Activated naive CD8-positive, alpha-beta T cell treated with anti-CD3 and anti-CD28 coated beads, Interleukin-2, amount 50 U/mL, for 16 hours (primary cell): ENCODE measurements at regions not wholly inside any gene's neighbourhood (a gene's known extent, or its start where the extent isn't known, plus 50 kb on each side); places are given as distances from the start of the nearest gene placed in this dataset.

Experiments used
- DNase-seq: peaks from one replicate; pipeline ENCODE4 v3.0.0-alpha.2; 2020; ENCODE audit warnings: low read depth, low spot score

DNA sequence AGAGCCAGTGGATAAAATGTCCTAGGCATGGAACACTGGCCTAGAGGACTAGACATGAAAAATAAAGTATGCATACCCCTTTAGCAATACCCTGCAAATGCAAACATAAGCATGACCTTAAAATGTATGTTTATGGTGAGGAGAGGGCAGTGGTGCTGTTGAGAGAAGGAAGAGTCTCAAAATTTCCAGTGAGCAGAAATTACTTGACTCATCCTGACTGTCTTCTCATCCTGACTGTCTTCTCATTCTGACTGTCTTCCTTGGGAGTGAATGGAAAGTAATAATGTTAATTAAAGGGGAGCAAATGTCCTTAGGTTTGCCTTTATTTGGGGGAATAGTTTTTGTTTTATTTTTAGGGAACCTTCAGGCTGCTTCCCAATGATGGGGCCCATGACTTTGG, 121.5 kb upstream of the GALNT15 start:
- DNase-seq, result no peak

DNA sequence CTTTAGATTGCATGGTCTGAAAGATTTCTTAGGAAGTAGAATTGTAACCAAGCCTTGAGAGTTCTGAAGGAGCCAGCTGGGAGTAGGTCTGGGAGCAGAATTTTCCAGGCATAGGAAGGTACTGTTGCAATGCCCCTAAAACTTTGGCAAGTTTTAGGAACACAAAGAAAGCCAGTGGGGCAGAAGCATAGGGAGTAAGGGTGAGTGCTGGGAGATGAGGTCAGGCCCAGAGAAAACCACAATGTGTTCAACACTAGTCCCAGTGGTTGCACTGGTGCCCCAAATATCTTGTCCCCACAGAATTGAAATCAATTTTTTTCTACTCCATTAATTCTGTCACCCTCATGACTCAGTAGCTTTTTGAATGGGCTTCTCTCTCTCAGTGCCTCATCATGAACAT, 120.7 kb upstream of the GALNT15 start:
- DNase-seq, result no peak

DNA sequence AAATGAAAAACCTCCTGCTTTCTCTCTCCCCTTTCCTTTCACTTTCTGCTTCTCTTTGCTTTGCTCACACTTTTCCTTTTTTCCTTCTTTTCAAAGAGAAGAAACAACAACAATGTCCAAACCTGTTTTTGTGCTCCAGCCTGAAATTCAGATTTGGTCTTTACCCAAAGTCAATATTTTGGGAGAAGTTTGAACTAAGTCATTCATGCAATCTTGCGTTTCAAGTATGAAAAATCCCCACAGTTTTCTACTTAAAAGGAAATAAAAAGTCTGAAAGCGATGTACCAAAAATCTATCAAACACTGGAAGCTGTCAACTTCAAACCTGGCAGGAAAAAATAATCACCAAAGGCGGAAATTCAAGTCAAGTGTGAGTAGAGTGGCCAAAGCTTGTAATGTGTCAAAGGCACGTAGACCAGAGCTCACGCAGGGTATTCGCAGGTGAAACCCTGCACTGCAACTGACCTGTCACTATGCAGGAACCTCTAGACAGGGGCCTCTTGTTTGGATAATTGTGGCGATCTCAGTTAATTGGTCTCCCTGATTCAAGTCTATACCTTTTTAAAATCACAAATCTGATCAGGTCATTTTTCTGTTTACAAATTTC, 118.8 kb upstream of the GALNT15 start:
- no peak for DNase-seq

- no peak for DNase-seq
These were observed 118.3 kb upstream of the GALNT15 start for GRCh38 chr3:16056217-16056616.

DNA sequence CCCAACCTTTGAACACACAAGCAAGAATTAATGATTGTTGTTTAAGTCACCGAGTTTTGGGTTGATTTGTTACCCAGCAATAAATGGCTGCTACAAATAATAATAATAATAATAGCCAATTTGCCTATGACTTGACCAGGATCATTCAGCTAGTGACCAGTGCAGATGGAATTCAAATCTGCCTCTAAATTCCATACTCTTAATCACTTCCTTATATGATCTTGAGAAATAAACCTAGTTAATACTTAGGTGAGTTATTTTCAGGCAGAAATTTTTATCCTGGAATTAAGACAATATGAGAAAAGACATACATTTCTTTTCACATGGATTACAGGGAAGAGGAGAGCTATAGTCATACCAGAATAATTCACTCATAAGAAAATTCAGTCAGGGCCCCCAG, 116.0 kb upstream of the GALNT15 start:
- DNase-seq, result no peak

DNA sequence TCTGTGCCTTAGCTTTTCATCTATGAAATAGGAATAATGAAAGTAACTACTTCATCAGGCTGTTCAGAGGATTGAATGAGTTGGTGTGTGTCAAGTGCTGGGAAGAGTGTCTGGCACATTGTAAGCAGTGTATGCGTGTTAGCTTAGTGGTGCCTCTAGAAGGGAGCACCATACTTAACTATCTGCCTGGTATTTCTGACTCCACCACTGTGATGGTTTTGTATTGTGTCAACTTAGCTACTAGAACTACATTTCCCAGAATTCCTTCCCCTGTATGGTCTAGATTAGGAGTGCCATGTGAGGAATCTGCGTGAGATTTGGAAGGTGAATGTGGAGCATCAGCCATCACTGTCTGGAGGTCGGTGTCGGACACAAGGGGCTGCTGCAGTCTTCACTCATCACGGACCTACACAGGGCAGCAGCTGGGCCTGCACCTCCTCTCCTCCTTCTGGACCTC, 115.4 kb upstream of the GALNT15 start:
- DNase-seq, result no peak

DNA sequence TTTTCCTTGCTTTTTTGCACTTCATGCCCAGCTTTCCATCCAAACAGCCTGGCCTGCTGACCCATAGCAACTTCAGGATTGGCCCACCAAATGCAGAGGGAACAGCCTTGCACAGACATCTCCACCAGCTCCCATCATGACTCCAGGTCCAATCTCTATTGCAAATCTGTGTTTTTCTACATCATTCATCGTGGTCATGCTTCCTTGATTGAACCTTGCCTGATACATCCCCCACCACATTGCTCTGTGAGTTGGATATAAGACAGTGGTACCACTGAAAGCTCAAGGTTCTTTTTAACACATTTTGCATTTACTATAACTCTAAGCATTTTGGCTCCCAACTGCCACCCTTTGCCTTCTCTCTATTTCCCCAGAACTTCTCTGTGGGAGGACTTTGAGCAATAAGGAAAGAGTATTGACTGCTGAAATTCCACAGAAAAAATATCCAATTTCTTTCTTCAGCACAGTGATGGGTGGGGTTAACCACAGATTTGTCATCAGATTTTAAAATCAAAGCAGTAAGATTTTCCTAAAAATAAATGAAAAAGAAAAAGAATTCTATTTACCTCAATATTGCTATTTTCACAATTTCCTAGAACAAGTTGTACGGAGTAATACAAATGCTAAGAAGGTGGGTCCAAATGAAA, 114.6 kb upstream of the GALNT15 start:
- no peak for DNase-seq

- DNase-seq, result no peak
These were observed 114.1 kb upstream of the GALNT15 start for GRCh38 chr3:16060358-16060852.

DNA sequence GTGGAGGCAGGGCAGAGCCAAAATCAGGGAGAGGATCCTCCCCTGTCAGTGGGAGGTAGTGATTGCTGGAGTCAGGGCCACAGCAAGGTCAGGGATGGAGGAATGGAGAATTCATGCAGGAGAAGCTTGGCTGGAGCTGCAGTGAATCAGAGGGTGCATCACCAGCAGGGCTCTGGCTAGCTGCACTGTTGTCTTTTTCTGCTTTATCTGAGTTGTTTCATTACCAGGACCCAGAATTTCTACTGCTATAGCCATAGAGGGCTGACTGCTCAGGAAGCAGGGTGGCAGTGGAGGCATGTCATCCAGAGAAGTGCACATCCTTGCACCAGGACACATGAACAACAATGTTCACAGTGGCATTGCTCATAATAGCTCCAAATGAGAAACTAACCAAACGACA, 113.5 kb upstream of the GALNT15 start:
- DNase-seq, result no peak

DNA sequence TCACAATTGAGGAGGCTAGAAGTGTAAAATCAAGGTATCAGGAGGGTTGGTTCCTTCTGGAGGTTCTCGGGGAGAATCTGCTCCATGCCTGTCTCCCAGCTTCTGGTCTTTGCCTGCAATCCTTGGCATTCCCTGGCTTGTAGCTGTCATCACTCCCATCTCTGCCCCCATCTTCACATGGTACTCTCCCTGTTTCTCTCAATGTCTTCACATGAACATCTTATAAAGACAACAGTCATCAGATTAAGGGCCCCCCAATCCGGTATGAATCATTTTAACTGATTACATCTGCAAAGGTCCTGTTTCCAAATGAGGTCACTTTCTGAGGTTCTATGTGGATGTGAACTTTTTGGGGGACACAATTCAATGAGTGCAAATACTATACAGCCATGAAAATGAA, 113.0 kb upstream of the GALNT15 start:
- DNase-seq, result no peak

DNA sequence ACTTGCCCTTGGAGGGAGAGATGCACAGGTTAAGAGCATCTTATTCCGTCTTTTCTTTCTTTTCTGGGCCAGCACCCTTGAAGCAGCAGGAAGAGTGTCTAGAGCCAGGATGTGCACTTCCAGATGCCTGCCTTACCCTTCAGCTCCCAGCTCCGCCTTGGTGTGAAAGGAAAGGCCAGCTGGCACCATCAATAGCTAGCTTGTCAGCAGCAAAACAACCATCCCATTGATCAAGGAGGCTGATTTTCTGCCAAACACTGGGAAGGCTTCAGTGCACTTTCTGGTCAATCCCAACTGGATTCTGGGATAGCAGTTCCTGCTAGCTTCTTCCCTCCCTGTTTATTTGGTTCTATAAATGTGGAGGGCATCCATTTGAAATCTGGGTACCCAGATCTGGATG, 110.9 kb upstream of the GALNT15 start:
- no peak for DNase-seq

GRCh38 chr3:16064642-16065414, 109.7 kb upstream of the GALNT15 start:
- DNase-seq, result no peak

DNA sequence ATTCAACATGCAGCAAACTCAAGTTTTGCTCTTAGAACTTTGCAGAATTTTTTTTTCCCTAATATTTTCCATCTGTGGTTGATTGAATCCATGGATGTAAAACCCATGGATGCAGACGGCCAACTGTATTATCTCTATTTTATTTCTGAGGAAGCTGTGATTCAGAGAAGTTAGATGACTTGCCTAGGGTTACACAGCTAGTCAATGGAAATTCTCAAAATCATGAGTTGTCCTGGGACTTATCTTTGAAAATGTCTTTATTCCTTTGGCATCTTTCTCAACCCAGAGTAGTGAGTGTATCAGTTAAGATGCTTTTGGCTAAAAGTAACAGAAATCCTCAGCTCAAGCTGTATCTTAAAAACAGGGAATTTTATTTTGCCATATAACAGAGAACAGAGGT, 107.9 kb upstream of the GALNT15 start:
- no peak for DNase-seq

DNA sequence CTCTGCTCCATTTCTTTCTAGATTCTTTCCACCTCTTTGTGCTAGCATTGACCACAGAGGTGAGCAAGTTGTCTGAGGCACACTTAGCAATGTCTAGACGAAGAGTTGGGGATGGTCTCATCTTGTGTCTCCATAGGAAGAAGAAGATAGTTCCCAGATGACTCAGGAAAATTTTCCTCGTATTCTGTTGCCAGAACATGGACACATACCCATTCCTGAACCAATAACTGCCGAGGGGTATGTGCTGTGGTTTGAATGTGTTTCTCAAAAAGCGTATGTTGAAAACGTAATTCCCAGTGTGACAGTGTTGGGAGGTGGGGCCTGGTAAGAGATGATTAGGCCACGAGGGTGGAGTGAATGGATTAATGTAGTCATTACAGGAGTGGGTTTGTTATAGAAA, 107.5 kb upstream of the GALNT15 start:
- no peak for DNase-seq

DNA sequence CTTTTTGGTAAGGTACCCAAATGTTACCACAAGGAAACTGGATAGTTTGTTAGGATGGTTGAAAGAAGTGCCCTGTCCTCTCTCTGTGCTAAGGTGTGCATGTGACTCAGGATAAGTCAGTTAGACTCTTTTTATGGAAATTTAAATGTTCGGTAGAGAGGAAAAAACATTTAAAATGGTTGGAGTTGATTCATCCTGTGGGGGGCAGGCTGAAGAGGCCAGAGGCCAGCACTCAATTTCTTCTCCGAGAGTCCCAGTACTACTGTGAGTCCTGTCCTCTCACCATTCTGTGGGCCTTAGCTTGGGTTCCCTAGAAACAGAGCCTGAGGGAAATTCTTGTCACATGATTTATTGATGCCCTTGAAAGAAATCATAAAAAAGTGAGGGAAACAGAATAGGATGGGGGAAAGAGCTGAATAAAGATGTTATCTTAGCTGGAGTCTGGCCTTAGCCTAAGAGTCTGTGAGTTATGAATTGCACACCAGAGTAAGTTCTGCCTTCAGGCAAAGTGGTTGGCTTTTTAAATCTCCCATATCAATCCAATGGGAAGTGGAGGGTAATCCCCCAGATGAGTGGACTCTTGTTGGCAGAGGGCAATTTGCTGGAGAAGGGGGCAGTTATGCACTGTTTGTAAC, 106.5 kb upstream of the GALNT15 start:
- no peak for DNase-seq

- no peak for DNase-seq
These were observed 105.1 kb upstream of the GALNT15 start for GRCh38 chr3:16069149-16069922.

GRCh38 chr3:16070707-16071106, 103.8 kb upstream of the GALNT15 start:
- no peak for DNase-seq

- no peak for DNase-seq
These were observed 103.3 kb upstream of the GALNT15 start for GRCh38 chr3:16071206-16071605.

DNA sequence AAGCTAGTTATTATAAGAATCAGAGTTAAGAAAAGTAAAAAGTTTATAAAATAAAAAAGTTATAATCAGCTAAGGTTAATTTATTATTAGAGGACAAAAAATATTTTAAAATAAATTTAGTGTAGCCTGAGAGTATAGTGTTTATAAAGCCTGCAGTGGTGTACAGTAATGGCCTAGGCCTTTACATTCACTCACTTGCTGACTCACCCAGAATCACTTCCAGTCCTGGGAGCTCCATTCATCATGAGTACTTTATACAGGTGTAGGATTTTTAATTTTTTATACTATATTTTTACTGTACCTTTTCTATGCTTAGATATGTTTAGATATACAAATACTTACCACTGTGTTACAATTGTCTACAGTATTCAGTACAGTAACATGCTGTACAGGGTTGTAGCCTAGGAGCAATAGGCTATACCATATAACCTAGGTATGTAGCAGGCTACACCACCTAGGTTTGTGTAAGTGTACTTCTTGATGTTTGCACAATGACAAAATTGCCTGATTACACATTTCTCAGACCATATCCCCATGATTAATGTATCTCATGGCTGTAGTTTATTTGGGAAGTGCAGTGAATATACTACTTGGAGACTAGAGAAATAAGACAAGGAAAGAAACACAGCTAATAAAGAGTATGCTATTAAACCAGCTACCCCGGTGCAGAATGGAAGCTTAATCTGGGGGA, 101.9 kb upstream of the GALNT15 start:
- DNase-seq, result no peak

GRCh38 chr3:16073203-16073602, 101.3 kb upstream of the GALNT15 start:
- no peak for DNase-seq
